SK-N-SH treated with all-trans-retinoic acid at 6 μM for 48 hours (cell line): ENCODE measurements at regions not wholly inside any gene's neighbourhood (a gene's known extent, or its start where the extent isn't known, plus 50 kb on each side); places are given as distances from the start of the nearest gene placed in this dataset.

Experiments
- ATAC-seq: fragments of 200-7000 bp; cut with Tn5 transposase; 3 replicates; pipeline ENCODE4 v1.9.1; 2020; ENCODE audit warnings: mild to moderate bottlenecking, moderate library complexity
- ARNTL ChIP-seq: fragments of 450-650 bp; formaldehyde crosslinking; IDR thresholded peaks from 2 replicates; pipeline ENCODE4 v1.5.0; 2020; ENCODE audit warnings: low read depth, mild to moderate bottlenecking, moderate library complexity, borderline replicate concordance
- BACH2 ChIP-seq: fragments of 250-450 bp; sonication (Bioruptor Pico); IDR thresholded peaks from 2 replicates; pipeline ENCODE4 v1.9.0; 2021; ENCODE audit warnings: mild to moderate bottlenecking, borderline replicate concordance
- CREB5 ChIP-seq: fragments of 250-450 bp; sonication (Bioruptor Pico); IDR thresholded peaks from 2 replicates; pipeline ENCODE4 v1.5.1; 2020; ENCODE audit warnings: low read depth, mild to moderate bottlenecking, moderate library complexity
- CSDC2 ChIP-seq: fragments of 250-450 bp; sonication (Bioruptor Pico); IDR thresholded peaks from 2 replicates; pipeline ENCODE4 v1.5.0; 2020; ENCODE audit warnings: mild to moderate bottlenecking, moderate library complexity
- ESRRG ChIP-seq: fragments of 250-450 bp; sonication (Bioruptor Pico); IDR thresholded peaks from 2 replicates; pipeline ENCODE4 v1.6.1; 2021; ENCODE audit warnings: mild to moderate bottlenecking
- GLIS3 ChIP-seq: fragments of 250-450 bp; sonication (Bioruptor Pico); IDR thresholded peaks from 2 replicates; pipeline ENCODE4 v1.5.0; 2020; ENCODE audit warnings: mild to moderate bottlenecking, moderate library complexity
- ISL1 ChIP-seq: fragments of 250-450 bp; sonication (Bioruptor Pico); IDR thresholded peaks from 2 replicates; pipeline ENCODE4 v2.1.2; 2022; ENCODE audit warnings: mild to moderate bottlenecking, moderate library complexity
- OSR1 ChIP-seq: fragments of 250-450 bp; sonication (Bioruptor Pico); IDR thresholded peaks from 2 replicates; pipeline ENCODE4 v1.8.0; 2022; ENCODE audit warnings: moderate library complexity, mild to moderate bottlenecking, inconsistent platforms
- PPARA ChIP-seq: fragments of 250-450 bp; sonication (Bioruptor Pico); IDR thresholded peaks from 2 replicates; pipeline ENCODE4 v1.5.0; 2020; ENCODE audit warnings: mild to moderate bottlenecking, borderline replicate concordance
- RARB ChIP-seq: fragments of 250-450 bp; sonication (Bioruptor Pico); IDR thresholded peaks from 2 replicates; pipeline ENCODE4 v1.8.0; 2021; ENCODE audit warnings: mild to moderate bottlenecking, moderate library complexity
- SNAI2 ChIP-seq: fragments of 250-450 bp; sonication (Bioruptor Pico); IDR thresholded peaks from 2 replicates; pipeline ENCODE4 v1.5.0; 2020; ENCODE audit warnings: mild to moderate bottlenecking, moderate library complexity
- TCF4 ChIP-seq: fragments of 250-450 bp; sonication (Bioruptor Pico); IDR thresholded peaks from 2 replicates; pipeline ENCODE4 v1.8.0; 2021; ENCODE audit warnings: mild to moderate bottlenecking, moderate library complexity, borderline replicate concordance
- TOX ChIP-seq: fragments of 250-450 bp; sonication (Bioruptor Pico); IDR thresholded peaks from 2 replicates; pipeline ENCODE4 v1.8.0; 2021; ENCODE audit warnings: mild to moderate bottlenecking, moderate library complexity, borderline replicate concordance
- ZC3H10 ChIP-seq: fragments of 250-450 bp; sonication (Bioruptor Pico); IDR thresholded peaks from 2 replicates; pipeline ENCODE4 v1.5.1; 2021; ENCODE audit warnings: mild to moderate bottlenecking, moderate library complexity
- ZFP3 ChIP-seq: fragments of 250-450 bp; sonication (Bioruptor Pico); IDR thresholded peaks from 2 replicates; pipeline ENCODE4 v1.5.0; 2020; ENCODE audit warnings: mild to moderate bottlenecking, moderate library complexity
- ZFP30 ChIP-seq: fragments of 450-650 bp; formaldehyde crosslinking; IDR thresholded peaks from 2 replicates; pipeline ENCODE4 v1.5.0; 2022; ENCODE audit warnings: mild to moderate bottlenecking, moderate library complexity
- ZNF565 ChIP-seq: fragments of 450-650 bp; formaldehyde crosslinking; conservative IDR thresholded peaks from 2 replicates; pipeline ENCODE4 v1.5.0; 2020; ENCODE audit warnings: low read depth, mild to moderate bottlenecking, moderate library complexity
- ZNF70 ChIP-seq: fragments of 450-650 bp; formaldehyde crosslinking; IDR thresholded peaks from 2 replicates; pipeline ENCODE4 v1.5.0; 2020; ENCODE audit warnings: mild to moderate bottlenecking, moderate library complexity
- ZNF8 ChIP-seq: fragments of 450-650 bp; formaldehyde crosslinking; IDR thresholded peaks from 2 replicates; pipeline ENCODE4 v1.5.0; 2020; ENCODE audit warnings: mild to moderate bottlenecking, moderate library complexity
- TF ChIP-seq, protein P1 (sequence below): fragments of 250-450 bp; sonication (Bioruptor Pico); IDR thresholded peaks from 2 replicates; pipeline ENCODE4 v1.5.1; 2021; ENCODE audit warnings: mild to moderate bottlenecking, moderate library complexity
- TF ChIP-seq, protein P2 (sequence below): fragments of 250-450 bp; sonication (Bioruptor Pico); IDR thresholded peaks from 2 replicates; pipeline ENCODE4 v1.8.0; 2021; ENCODE audit warnings: low read depth, mild to moderate bottlenecking, moderate library complexity, borderline replicate concordance
- TF ChIP-seq, protein P3 (sequence below): fragments of 250-450 bp; sonication (Bioruptor Pico); IDR thresholded peaks from 2 replicates; pipeline ENCODE4 v1.5.0; 2020; ENCODE audit warnings: mild to moderate bottlenecking, moderate library complexity
- TF ChIP-seq, protein P4 (sequence below): fragments of 250-450 bp; sonication (Bioruptor Pico); IDR thresholded peaks from 2 replicates; pipeline ENCODE4 v1.8.0; 2020; ENCODE audit warnings: mild to moderate bottlenecking, moderate library complexity, borderline replicate concordance

DNA sequence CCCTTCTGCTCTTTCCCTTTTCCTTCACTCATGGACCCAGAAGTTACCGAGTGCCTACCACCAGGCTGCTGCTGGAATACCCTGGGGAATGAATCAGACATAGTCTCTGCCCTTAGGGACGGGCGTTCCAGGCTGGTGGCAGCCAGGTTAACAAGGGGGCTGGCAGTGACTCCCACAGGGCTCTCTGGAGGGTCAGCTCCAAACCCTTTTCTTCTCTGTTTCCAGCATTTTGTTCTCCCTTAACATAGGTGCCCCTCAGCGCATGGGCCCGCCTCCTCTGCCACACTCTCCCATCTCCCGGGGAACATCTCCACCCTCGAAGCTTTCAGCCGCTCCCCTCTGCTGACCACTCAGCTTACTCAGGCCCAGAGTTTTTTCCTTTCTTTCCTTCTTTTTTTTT is 62.9 kb upstream of the LRP8 start:
- ATAC-seq: no peak
- TF ChIP-seq SNAI2 (CRISPR knock-in tag): no peak
- TF ChIP-seq GLIS3 (CRISPR knock-in tag): no peak
- TF ChIP-seq ZNF8 (CRISPR knock-in tag): no peak
- TF ChIP-seq PPARA (CRISPR knock-in tag): no peak
- TF ChIP-seq BACH2 (CRISPR knock-in tag): no peak
- no peak for TF ChIP-seq OSR1 (CRISPR knock-in tag)
- no peak for TF ChIP-seq CREB5 (CRISPR knock-in tag)
- TF ChIP-seq ARNTL (CRISPR knock-in tag): no peak
- TF ChIP-seq, protein P1, sequence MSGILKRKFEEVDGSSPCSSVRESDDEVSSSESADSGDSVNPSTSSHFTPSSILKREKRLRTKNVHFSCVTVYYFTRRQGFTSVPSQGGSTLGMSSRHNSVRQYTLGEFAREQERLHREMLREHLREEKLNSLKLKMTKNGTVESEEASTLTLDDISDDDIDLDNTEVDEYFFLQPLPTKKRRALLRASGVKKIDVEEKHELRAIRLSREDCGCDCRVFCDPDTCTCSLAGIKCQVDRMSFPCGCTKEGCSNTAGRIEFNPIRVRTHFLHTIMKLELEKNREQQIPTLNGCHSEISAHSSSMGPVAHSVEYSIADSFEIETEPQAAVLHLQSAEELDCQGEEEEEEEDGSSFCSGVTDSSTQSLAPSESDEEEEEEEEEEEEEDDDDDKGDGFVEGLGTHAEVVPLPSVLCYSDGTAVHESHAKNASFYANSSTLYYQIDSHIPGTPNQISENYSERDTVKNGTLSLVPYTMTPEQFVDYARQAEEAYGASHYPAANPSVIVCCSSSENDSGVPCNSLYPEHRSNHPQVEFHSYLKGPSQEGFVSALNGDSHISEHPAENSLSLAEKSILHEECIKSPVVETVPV (CRISPR knock-in tag): no peak
- TF ChIP-seq ESRRG (CRISPR knock-in tag): no peak
- TF ChIP-seq TOX (CRISPR knock-in tag): no peak
- TF ChIP-seq ZNF565 (CRISPR knock-in tag): no peak
- no peak for TF ChIP-seq ZFP3 (CRISPR knock-in tag)
- TF ChIP-seq, protein P2, sequence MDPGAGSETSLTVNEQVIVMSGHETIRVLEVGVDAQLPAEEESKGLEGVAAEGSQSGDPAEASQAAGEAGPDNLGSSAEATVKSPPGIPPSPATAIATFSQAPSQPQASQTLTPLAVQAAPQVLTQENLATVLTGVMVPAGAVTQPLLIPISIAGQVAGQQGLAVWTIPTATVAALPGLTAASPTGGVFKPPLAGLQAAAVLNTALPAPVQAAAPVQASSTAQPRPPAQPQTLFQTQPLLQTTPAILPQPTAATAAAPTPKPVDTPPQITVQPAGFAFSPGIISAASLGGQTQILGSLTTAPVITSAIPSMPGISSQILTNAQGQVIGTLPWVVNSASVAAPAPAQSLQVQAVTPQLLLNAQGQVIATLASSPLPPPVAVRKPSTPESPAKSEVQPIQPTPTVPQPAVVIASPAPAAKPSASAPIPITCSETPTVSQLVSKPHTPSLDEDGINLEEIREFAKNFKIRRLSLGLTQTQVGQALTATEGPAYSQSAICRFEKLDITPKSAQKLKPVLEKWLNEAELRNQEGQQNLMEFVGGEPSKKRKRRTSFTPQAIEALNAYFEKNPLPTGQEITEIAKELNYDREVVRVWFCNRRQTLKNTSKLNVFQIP (CRISPR knock-in tag): no peak
- TF ChIP-seq RARB (CRISPR knock-in tag): no peak
- no peak for TF ChIP-seq CSDC2 (CRISPR knock-in tag)
- no peak for TF ChIP-seq ZNF70 (CRISPR knock-in tag)
- TF ChIP-seq ZC3H10 (CRISPR knock-in tag): no peak
- TF ChIP-seq TCF4 (CRISPR knock-in tag): no peak

DNA sequence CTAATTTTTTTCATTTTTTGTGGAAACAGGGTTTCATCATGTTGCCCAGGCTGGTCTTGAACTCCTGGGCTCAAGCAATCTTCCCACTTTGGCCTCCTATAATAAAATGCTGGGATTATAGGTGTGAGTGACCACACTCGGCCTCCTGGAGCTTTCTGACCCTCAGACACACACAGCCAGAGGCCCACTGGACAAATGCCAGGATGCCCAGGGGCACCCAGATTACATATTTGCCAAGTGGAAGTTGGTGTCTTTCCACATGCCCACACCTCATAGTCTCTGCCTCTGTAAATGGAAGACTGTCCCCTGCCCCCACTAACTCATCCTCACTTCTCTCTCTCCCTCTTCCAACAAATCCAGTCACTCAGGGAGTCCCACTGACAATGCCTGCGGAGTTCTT is 63.4 kb upstream of the LRP8 start:
- TF ChIP-seq ZNF8 (CRISPR knock-in tag) (no peak), GLIS3 (CRISPR knock-in tag) (no peak), ZC3H10 (CRISPR knock-in tag) (no peak), OSR1 (CRISPR knock-in tag) (no peak), TCF4 (CRISPR knock-in tag) (no peak), CREB5 (CRISPR knock-in tag) (no peak), ZFP30 (CRISPR knock-in tag) (no peak), ARNTL (CRISPR knock-in tag) (no peak), PPARA (CRISPR knock-in tag) (no peak), ZNF565 (CRISPR knock-in tag) (no peak), ZNF70 (CRISPR knock-in tag) (no peak), CSDC2 (CRISPR knock-in tag) (no peak), TOX (CRISPR knock-in tag) (no peak), ESRRG (CRISPR knock-in tag) (no peak), ISL1 (CRISPR knock-in tag) (no peak), BACH2 (CRISPR knock-in tag) (no peak)
- TF ChIP-seq, protein P3, sequence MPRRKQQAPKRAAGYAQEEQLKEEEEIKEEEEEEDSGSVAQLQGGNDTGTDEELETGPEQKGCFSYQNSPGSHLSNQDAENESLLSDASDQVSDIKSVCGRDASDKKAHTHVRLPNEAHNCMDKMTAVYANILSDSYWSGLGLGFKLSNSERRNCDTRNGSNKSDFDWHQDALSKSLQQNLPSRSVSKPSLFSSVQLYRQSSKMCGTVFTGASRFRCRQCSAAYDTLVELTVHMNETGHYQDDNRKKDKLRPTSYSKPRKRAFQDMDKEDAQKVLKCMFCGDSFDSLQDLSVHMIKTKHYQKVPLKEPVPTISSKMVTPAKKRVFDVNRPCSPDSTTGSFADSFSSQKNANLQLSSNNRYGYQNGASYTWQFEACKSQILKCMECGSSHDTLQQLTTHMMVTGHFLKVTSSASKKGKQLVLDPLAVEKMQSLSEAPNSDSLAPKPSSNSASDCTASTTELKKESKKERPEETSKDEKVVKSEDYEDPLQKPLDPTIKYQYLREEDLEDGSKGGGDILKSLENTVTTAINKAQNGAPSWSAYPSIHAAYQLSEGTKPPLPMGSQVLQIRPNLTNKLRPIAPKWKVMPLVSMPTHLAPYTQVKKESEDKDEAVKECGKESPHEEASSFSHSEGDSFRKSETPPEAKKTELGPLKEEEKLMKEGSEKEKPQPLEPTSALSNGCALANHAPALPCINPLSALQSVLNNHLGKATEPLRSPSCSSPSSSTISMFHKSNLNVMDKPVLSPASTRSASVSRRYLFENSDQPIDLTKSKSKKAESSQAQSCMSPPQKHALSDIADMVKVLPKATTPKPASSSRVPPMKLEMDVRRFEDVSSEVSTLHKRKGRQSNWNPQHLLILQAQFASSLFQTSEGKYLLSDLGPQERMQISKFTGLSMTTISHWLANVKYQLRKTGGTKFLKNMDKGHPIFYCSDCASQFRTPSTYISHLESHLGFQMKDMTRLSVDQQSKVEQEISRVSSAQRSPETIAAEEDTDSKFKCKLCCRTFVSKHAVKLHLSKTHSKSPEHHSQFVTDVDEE: no peak
- TF ChIP-seq, protein P2 (CRISPR knock-in tag): no peak
- TF ChIP-seq, protein P1 (CRISPR knock-in tag): no peak
- TF ChIP-seq, protein P4, sequence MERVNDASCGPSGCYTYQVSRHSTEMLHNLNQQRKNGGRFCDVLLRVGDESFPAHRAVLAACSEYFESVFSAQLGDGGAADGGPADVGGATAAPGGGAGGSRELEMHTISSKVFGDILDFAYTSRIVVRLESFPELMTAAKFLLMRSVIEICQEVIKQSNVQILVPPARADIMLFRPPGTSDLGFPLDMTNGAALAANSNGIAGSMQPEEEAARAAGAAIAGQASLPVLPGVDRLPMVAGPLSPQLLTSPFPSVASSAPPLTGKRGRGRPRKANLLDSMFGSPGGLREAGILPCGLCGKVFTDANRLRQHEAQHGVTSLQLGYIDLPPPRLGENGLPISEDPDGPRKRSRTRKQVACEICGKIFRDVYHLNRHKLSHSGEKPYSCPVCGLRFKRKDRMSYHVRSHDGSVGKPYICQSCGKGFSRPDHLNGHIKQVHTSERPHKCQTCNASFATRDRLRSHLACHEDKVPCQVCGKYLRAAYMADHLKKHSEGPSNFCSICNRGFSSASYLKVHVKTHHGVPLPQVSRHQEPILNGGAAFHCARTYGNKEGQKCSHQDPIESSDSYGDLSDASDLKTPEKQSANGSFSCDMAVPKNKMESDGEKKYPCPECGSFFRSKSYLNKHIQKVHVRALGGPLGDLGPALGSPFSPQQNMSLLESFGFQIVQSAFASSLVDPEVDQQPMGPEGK (CRISPR knock-in tag): no peak
- ATAC-seq: no peak
